Lower leg skin (tissue), 3 donors: ENCODE measurements at regions not wholly inside any gene's neighbourhood (a gene's known extent, or its start where the extent isn't known, plus 50 kb on each side); places are given as distances from the start of the nearest gene placed in this dataset.

Experiments
- POLR2A ChIP-seq, 2 donors: fragments of 450-650 bp; IDR thresholded peaks; one replicate each; pipeline ENCODE4 v1.6.1; 2016 to 2017; ENCODE audit warnings: antibody characterized with exemption in 2 of 2, mild to moderate bottlenecking in 1 of 2, moderate library complexity in 1 of 2
- TF ChIP-seq, protein P1 (sequence below), 3 donors: fragments of 450-650 bp; IDR thresholded peaks; one replicate each; pipeline ENCODE4 v1.5.1; 2016; ENCODE audit warnings: antibody characterized with exemption in 3 of 3, mild to moderate bottlenecking in 3 of 3, moderate library complexity in 2 of 3

DNA sequence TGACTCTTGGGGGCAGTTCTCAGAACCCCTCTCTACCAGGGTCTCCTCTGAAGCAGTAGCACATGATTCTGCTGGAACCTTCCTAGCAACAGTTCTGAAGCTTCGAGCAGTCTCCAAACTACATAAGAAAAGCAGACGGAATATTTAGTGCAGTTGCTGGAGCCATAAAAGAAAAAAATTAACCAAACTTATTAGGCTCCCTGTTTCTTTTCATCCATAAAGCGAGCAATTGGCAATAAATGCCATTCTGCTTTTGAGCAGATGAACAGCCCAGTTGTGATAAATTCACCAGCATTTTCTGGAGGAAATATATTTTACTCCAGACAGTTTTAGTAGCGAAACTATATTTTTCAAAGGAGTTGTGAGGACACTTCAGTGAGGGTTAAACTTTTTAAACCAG lies 250.1 kb upstream of the BOD1L1 start:
- TF ChIP-seq, protein P1, sequence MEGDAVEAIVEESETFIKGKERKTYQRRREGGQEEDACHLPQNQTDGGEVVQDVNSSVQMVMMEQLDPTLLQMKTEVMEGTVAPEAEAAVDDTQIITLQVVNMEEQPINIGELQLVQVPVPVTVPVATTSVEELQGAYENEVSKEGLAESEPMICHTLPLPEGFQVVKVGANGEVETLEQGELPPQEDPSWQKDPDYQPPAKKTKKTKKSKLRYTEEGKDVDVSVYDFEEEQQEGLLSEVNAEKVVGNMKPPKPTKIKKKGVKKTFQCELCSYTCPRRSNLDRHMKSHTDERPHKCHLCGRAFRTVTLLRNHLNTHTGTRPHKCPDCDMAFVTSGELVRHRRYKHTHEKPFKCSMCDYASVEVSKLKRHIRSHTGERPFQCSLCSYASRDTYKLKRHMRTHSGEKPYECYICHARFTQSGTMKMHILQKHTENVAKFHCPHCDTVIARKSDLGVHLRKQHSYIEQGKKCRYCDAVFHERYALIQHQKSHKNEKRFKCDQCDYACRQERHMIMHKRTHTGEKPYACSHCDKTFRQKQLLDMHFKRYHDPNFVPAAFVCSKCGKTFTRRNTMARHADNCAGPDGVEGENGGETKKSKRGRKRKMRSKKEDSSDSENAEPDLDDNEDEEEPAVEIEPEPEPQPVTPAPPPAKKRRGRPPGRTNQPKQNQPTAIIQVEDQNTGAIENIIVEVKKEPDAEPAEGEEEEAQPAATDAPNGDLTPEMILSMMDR (IDR thresholded peaks at IDR 0.05): no peak
- no peak for TF ChIP-seq POLR2A (IDR thresholded peaks at IDR 0.05)
